HCT116 (cell line): ENCODE measurements at regions not wholly inside any gene's neighbourhood (a gene's known extent, or its start where the extent isn't known, plus 50 kb on each side); places are given as distances from the start of the nearest gene placed in this dataset.

Source experiments
- ATAC-seq: fragments of 200-7000 bp; cut with Tn5 transposase; 2 replicates; pipeline ENCODE4 v1.9.1; 2020; ENCODE audit warnings: mild to moderate bottlenecking, moderate library complexity
- BruUV-seq: library from RNA; stranded (reverse); fragments of 400-500 nt; replicated peaks from 2 replicates; lab custom pipeline; 2021; lab: Mats Ljungman, UMichigan
- CTCF ChIA-PET: fragments of 300-600 bp; sonication (Branson Sonifier 250); formaldehyde crosslinking; loops from one replicate; lab custom pipeline; 2021; ENCODE audit warnings: antibody characterized with exemption; lab: Charles Lee
- POLR2A ChIA-PET: fragments of 300-600, 350-600 bp; sonication (Branson Sonifier 250); formaldehyde crosslinking; loops from one replicate; lab custom pipeline; 2021; ENCODE audit warnings: antibody characterized with exemption; lab: Charles Lee
- RAD21 ChIA-PET, 2 experiments: fragments of 300-600 bp; sonication (Branson Sonifier 250); formaldehyde crosslinking; loops; one replicate each; lab custom pipeline; 2023; ENCODE audit warnings: low total read pairs in 2 of 2; ENCODE audit not compliant: uncharacterized antibody in 2 of 2, unreplicated experiment in 2 of 2, low non-redundant PET in 1 of 2; lab: Charles Lee
- DNase-seq: peaks from one replicate; pipeline ENCODE4 v3.0.0-alpha.2; 2010; ENCODE audit warnings: low read depth, low spot score
- H2AFZ ChIP-seq: fragments of 200-600 bp; shearing (Covaris generic), sonication (generic); 2 replicates; pipeline ENCODE4 v1.6.1; 2017; ENCODE audit warnings: low read depth, mixed run types, mixed read lengths, antibody characterized with exemption, low read length; ENCODE audit not compliant: poor library complexity, severe bottlenecking
- H3K27ac ChIP-seq: 2 replicates; pipeline ENCODE4 v1.5.1; 2012; ENCODE audit warnings: low read depth, low read length
- H3K27me3 ChIP-seq: fragments of 200-600 bp; sonication (generic); 2 replicates; pipeline ENCODE4 v1.6.1; 2016; ENCODE audit warnings: mixed run types, low read length, mixed read lengths; ENCODE audit not compliant: insufficient read depth
- H3K36me3 ChIP-seq, 2 experiments: fragments of 200-500 bp in 1 of 2; fragments of 200-600 bp in 1 of 2; sonication (Bioruptor generic) in 1 of 2; sonication (generic) in 1 of 2; 2 replicates each; pipeline versions ENCODE4 v1.5.1 to v1.6.1; 2014 to 2016; ENCODE audit warnings: low read length in 2 of 2, inconsistent platforms in 1 of 2, mixed read lengths in 1 of 2, mixed run types in 1 of 2; ENCODE audit not compliant: insufficient read depth in 2 of 2, control insufficient read depth in 1 of 2
- H3K4me1 ChIP-seq, 2 experiments: fragments of 200-600 bp in 1 of 2; sonication (generic) in 1 of 2; 2 replicates each; pipeline versions ENCODE4 v1.5.1 to v1.6.1; 2012 to 2017; ENCODE audit warnings: low read length in 2 of 2, inconsistent platforms in 1 of 2, mild to moderate bottlenecking in 1 of 2, mixed read lengths in 1 of 2, mixed run types in 1 of 2, moderate library complexity in 1 of 2; ENCODE audit not compliant: insufficient read depth in 2 of 2, control insufficient read depth in 1 of 2
- H3K4me2 ChIP-seq: fragments of 200-600 bp; sonication (generic); 2 replicates; pipeline ENCODE4 v1.6.1; 2017; ENCODE audit warnings: mixed run types, low read length, mixed read lengths
- H3K4me3 ChIP-seq, 2 experiments: fragments of 200-600 bp in 1 of 2; sonication (generic) in 1 of 2; replicated peaks in 1 of 2; 2 replicates each; pipeline ENCODE4 v1.5.1; 2011 to 2016; ENCODE audit warnings: low read length in 2 of 2, control low read depth in 1 of 2, low read depth in 1 of 2, mild to moderate bottlenecking in 1 of 2, mixed read lengths in 1 of 2, mixed run types in 1 of 2
- H3K79me2 ChIP-seq: fragments of 200-600 bp; sonication (generic); 2 replicates; pipeline ENCODE4 v1.6.1; 2017; ENCODE audit warnings: mild to moderate bottlenecking, mixed run types, low read length, moderate library complexity, mixed read lengths; ENCODE audit not compliant: insufficient read depth
- H3K9ac ChIP-seq: fragments of 200-600 bp; sonication (generic); 2 replicates; pipeline ENCODE4 v1.6.1; 2016; ENCODE audit warnings: low read length, mixed read lengths
- H3K9me2 ChIP-seq: fragments of 200-600 bp; sonication (generic), shearing (Covaris generic); 2 replicates; pipeline ENCODE4 v1.6.1; 2017; ENCODE audit warnings: mixed run types, mild to moderate bottlenecking, moderate library complexity; ENCODE audit not compliant: insufficient read depth
- H3K9me3 ChIP-seq, 2 experiments: fragments of 200-500 bp in 1 of 2; fragments of 200-600 bp in 1 of 2; sonication (Bioruptor generic) in 1 of 2; sonication (generic) in 1 of 2; 2 replicates each; pipeline ENCODE4 v1.6.1; 2014 to 2017; ENCODE audit warnings: low read length in 2 of 2, mixed read lengths in 2 of 2, inconsistent platforms in 1 of 2, low read depth in 1 of 2, mild to moderate bottlenecking in 1 of 2, mixed run types in 1 of 2, moderate library complexity in 1 of 2; ENCODE audit not compliant: control insufficient read depth in 1 of 2, insufficient read depth in 1 of 2
- H4K20me1 ChIP-seq: fragments of 200-600 bp; sonication (generic), shearing (Covaris generic); 2 replicates; pipeline ENCODE4 v1.6.1; 2017; ENCODE audit warnings: mixed run types, mild to moderate bottlenecking, moderate library complexity; ENCODE audit not compliant: insufficient read depth
- CBX3 ChIP-seq: IDR thresholded peaks from 2 replicates; pipeline ENCODE4 v1.6.1; 2012; ENCODE audit warnings: low read depth
- FOSL1 ChIP-seq: IDR thresholded peaks from 2 replicates; pipeline ENCODE4 v1.6.1; 2012; ENCODE audit warnings: low read depth
- POLR2AphosphoS5 ChIP-seq: IDR thresholded peaks from 2 replicates; pipeline ENCODE4 v1.6.1; 2011; ENCODE audit warnings: mild to moderate bottlenecking, low read depth, low read length, moderate library complexity
- RAD21 ChIP-seq: IDR thresholded peaks from 2 replicates; pipeline ENCODE4 v1.6.1; 2012; ENCODE audit warnings: low read depth, mild to moderate bottlenecking
- SP1 ChIP-seq: IDR thresholded peaks from 2 replicates; pipeline ENCODE4 v1.6.1; 2012; ENCODE audit warnings: low read depth
- TCF7L2 ChIP-seq: IDR thresholded peaks from 2 replicates; pipeline ENCODE4 v1.7.0; 2011; ENCODE audit warnings: borderline replicate concordance, inconsistent platforms; ENCODE audit not compliant: insufficient read depth, insufficient read length; ENCODE audit errors: extremely low read depth
- intact Hi-C: fragments of 100-400 bp; cut with micrococcal nuclease; formaldehyde crosslinking; loops from 2 replicates; pipeline ENCODE4 v1.10.0; 2022
- TF ChIP-seq, protein P1 (sequence below): IDR thresholded peaks from 2 replicates; pipeline ENCODE4 v1.6.1; 2012
- TF ChIP-seq, protein P2 (sequence below), 3 experiments: fragments of 200-600 bp in 1 of 3; sonication (generic) in 1 of 3; IDR thresholded peaks in 2 of 3; conservative IDR thresholded peaks in 1 of 3; 2 replicates each; pipeline ENCODE4 v1.5.1; 2012 to 2017; ENCODE audit warnings: low read depth in 2 of 3, low read length in 2 of 3, antibody characterized with exemption in 1 of 3, borderline replicate concordance in 1 of 3, control low read depth in 1 of 3, mild to moderate bottlenecking in 1 of 3, mixed read lengths in 1 of 3, mixed run types in 1 of 3, moderate library complexity in 1 of 3; ENCODE audit not compliant: insufficient read depth in 1 of 3
- TF ChIP-seq, protein P3 (sequence below): IDR thresholded peaks from 2 replicates; pipeline ENCODE4 v1.6.1; 2012; ENCODE audit warnings: low read depth

DNA sequence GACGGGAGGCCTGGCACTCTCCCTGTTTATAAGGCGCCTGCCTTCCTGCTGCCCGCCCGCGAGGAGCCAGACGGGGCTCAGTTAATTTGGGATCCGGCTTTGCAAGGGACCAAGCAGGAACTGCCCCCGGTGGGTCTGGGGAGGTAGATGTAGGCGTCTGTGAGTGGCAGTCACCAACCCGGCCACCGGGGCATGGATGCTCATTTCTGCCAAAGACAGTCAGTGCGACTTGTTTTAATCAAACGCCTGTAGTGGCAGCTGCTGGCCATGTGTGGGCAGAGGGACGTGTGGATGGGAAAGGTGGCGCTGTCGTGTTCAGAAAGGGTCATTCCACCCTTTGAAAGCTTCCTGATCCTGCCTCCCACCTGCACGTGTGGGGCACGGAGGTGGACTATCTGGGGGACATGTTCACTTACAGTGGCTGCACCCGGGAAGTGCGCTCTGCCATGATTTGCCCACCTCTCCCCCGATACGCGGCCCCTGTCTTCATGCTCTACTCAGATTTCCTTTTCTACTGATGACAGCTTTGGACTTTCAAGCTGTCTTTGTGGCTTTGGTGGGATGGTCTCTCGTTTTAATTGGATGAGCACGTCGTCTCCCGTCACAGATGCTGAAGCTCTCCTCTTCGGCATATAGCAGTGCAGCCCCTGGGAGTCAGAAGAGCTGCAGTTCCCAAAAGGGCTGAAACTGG is 60.3 kb upstream of the CIBAR2 start:
- POLR2A ChIA-PET: no interaction called here
- Histone ChIP-seq H4K20me1 (no peaks in the 10 kb centered on the region), H3K4me3 (peak overlapping the region; percentile 15 to 40; a peak in 3 of 4 replicates), H3K4me1 (peaks cover 45 to 62% of the 10 kb centered on the region in 2 experiments), H3K9ac (peak overlapping the region; percentile 46), H3K9me2 (no peaks in the 10 kb centered on the region), H2AFZ (no peak overlapping the region), H3K9me3 (no peaks in the 10 kb centered on the region), H3K79me2 (peaks cover 64% of the 10 kb centered on the region), H3K4me2 (peak overlapping the region; percentile 74), H3K27ac (peak overlapping the region; percentile 76; the same call in 1 of the 2 replicates), H3K27me3 (no peaks in the 10 kb centered on the region), H3K36me3 (no peaks in the 10 kb centered on the region; a peak in 1 of 4 replicates)
- CTCF ChIA-PET: interaction anchor here (0.6 to 2.7 kb wide), 16 partner anchors 9 to 444 kb away, joined by 3 to 14 read pairs (median 4); no protein-coding TSS in a partner anchor
- TF ChIP-seq, protein P1, sequence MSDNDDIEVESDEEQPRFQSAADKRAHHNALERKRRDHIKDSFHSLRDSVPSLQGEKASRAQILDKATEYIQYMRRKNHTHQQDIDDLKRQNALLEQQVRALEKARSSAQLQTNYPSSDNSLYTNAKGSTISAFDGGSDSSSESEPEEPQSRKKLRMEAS: no peak
- TF ChIP-seq SP1 (no peak), FOSL1 (no peak), TCF7L2 (no peak), RAD21 (no peak), CBX3 (no peak), POLR2AphosphoS5 (peak; percentile 25; the same call in 1 of the 2 replicates)
- TF ChIP-seq, protein P2, sequence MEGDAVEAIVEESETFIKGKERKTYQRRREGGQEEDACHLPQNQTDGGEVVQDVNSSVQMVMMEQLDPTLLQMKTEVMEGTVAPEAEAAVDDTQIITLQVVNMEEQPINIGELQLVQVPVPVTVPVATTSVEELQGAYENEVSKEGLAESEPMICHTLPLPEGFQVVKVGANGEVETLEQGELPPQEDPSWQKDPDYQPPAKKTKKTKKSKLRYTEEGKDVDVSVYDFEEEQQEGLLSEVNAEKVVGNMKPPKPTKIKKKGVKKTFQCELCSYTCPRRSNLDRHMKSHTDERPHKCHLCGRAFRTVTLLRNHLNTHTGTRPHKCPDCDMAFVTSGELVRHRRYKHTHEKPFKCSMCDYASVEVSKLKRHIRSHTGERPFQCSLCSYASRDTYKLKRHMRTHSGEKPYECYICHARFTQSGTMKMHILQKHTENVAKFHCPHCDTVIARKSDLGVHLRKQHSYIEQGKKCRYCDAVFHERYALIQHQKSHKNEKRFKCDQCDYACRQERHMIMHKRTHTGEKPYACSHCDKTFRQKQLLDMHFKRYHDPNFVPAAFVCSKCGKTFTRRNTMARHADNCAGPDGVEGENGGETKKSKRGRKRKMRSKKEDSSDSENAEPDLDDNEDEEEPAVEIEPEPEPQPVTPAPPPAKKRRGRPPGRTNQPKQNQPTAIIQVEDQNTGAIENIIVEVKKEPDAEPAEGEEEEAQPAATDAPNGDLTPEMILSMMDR (IDR thresholded peaks at IDR 0.05 in 2 of 3, conservative IDR thresholded peaks at IDR 0.05 in 1 of 3; ENCODE audit: borderline replicate concordance in 1 of 3, insufficient read depth in 1 of 3, low read depth in 2 of 3, low read length in 2 of 3): peak in 2 of 3 experiments; percentile 73 to 80; a peak in 4 of 6 replicates
- TF ChIP-seq, protein P3, sequence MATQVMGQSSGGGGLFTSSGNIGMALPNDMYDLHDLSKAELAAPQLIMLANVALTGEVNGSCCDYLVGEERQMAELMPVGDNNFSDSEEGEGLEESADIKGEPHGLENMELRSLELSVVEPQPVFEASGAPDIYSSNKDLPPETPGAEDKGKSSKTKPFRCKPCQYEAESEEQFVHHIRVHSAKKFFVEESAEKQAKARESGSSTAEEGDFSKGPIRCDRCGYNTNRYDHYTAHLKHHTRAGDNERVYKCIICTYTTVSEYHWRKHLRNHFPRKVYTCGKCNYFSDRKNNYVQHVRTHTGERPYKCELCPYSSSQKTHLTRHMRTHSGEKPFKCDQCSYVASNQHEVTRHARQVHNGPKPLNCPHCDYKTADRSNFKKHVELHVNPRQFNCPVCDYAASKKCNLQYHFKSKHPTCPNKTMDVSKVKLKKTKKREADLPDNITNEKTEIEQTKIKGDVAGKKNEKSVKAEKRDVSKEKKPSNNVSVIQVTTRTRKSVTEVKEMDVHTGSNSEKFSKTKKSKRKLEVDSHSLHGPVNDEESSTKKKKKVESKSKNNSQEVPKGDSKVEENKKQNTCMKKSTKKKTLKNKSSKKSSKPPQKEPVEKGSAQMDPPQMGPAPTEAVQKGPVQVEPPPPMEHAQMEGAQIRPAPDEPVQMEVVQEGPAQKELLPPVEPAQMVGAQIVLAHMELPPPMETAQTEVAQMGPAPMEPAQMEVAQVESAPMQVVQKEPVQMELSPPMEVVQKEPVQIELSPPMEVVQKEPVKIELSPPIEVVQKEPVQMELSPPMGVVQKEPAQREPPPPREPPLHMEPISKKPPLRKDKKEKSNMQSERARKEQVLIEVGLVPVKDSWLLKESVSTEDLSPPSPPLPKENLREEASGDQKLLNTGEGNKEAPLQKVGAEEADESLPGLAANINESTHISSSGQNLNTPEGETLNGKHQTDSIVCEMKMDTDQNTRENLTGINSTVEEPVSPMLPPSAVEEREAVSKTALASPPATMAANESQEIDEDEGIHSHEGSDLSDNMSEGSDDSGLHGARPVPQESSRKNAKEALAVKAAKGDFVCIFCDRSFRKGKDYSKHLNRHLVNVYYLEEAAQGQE: no peak
- DNase-seq (peak; percentile 65), ATAC-seq (peak; percentile 69)
- intact Hi-C loops: loop anchor here (5.0 kb wide), 1 partner anchor 65 kb away; no protein-coding TSS in a partner anchor
- RAD21 ChIA-PET: no interaction called here
- TSS peak; percentile 32 for BruUV-seq
